Psoas muscle (tissue), 7 donors: ENCODE measurements at regions not wholly inside any gene's neighbourhood (a gene's known extent, or its start where the extent isn't known, plus 50 kb on each side); places are given as distances from the start of the nearest gene placed in this dataset.

Source experiments
- ATAC-seq, 4 donors: fragments of 200-7000 bp; cut with Tn5 transposase; one replicate each; pipeline ENCODE4 v1.9.1; 2020; ENCODE audit warnings: moderate library complexity in 3 of 4, mild to moderate bottlenecking in 2 of 4
- DNase-seq, 2 donors: peaks; one replicate each; pipeline ENCODE4 v3.0.0-alpha.2; 2020
- H3K27ac ChIP-seq: fragments of 200-600 bp; one replicate; pipeline ENCODE4 v1.8.0; 2022
- H3K27me3 ChIP-seq, 3 donors: fragments of 200-600 bp in 1 of 3; one replicate each; pipeline versions ENCODE4 v1.6.1 to v1.8.0; 2013 to 2022; ENCODE audit warnings: low read length in 2 of 3, mild to moderate bottlenecking in 2 of 3, moderate library complexity in 1 of 3; ENCODE audit not compliant: insufficient read depth in 3 of 3
- H3K36me3 ChIP-seq, 2 donors: fragments of 200-600 bp in 1 of 2; one replicate each; pipeline versions ENCODE4 v1.6.1 to v1.8.0; 2013 to 2022; ENCODE audit warnings: low read depth in 1 of 2, mild to moderate bottlenecking in 1 of 2, moderate library complexity in 1 of 2; ENCODE audit not compliant: insufficient read depth in 1 of 2
- H3K4me1 ChIP-seq: fragments of 200-600 bp; one replicate; pipeline ENCODE4 v1.8.0; 2022
- H3K4me3 ChIP-seq: fragments of 200-600 bp; one replicate; pipeline ENCODE4 v1.8.0; 2022; ENCODE audit warnings: mild to moderate bottlenecking
- H3K9me3 ChIP-seq: fragments of 200-600 bp; one replicate; pipeline ENCODE4 v1.8.0; 2022
- WGBS, 3 donors: extraction: QIAGEN DNeasy Blood & Tissue Kit; methylation state at CpG; one replicate each; pipeline versions ENCODE4 v1.1.6 to v1.1.7; 2013; 5-methylcytosine and 5-hydroxymethylcytosine counted together
- intact Hi-C, 2 donors: fragments of 100-400 bp; cut with DNase I; formaldehyde crosslinking; loops; one replicate each; pipeline versions ENCODE4 v1.11.0 to v1.14.2; 2022
- TF ChIP-seq, protein P1 (sequence below): fragments of 200-600 bp; IDR thresholded peaks from one replicate; pipeline ENCODE4 v1.8.0; 2022; ENCODE audit warnings: antibody characterized with exemption
- donor health status: healthy with polysubstance abuse.
- donor health status: DM: no; HTN: no; CAD: no; lungs with moderate emphysema.
- donor health status: Bipolar disorder and iron deficiency.
- donor health status: healthy.
- donor health status: DM: yes; HTN: yes; CAD: no.
- donor health status: DM: no; HTN: no; CAD: no.
- donor health status: DM: yes; HTN: yes; CAD: no.

DNA sequence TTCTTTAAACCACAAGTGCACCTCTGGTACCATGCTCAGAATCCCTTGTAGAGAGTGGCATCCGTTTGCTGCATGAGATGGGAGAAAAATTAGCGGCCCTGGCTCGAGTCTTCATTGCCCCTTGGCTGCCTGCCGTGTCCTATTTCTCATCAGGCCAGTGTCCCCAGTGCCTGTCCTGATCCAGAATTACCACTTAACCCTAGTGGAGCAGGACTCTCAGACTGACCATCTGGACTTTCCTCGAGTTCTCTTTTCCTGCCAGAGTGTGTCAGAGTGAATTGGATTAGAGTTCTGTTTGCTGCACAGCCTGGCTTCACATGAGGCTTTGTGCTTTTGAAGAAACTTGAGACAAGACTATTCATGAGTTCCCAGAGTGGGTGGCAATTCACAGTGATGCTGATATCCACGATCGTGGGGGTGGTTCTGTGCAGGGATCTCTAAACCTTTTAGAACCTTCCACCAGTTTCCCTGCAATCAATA, 92.6 kb downstream of the C9orf152 start:
- ATAC-seq = peak; percentile 76 to 90 (median 84)
- Histone ChIP-seq H3K4me1 (peaks cover 29% of the 10 kb centered on the region), H3K4me3 (no peak overlapping the region), H3K27me3 (no peaks in the 10 kb centered on the region), H3K36me3 (no peaks in the 10 kb centered on the region), H3K27ac (peak overlapping the region; percentile 14), H3K9me3 (no peaks in the 10 kb centered on the region)
- intact Hi-C loops = no loop called here
- DNase-seq = peak; percentile 45 to 65
- TF ChIP-seq, protein P1, sequence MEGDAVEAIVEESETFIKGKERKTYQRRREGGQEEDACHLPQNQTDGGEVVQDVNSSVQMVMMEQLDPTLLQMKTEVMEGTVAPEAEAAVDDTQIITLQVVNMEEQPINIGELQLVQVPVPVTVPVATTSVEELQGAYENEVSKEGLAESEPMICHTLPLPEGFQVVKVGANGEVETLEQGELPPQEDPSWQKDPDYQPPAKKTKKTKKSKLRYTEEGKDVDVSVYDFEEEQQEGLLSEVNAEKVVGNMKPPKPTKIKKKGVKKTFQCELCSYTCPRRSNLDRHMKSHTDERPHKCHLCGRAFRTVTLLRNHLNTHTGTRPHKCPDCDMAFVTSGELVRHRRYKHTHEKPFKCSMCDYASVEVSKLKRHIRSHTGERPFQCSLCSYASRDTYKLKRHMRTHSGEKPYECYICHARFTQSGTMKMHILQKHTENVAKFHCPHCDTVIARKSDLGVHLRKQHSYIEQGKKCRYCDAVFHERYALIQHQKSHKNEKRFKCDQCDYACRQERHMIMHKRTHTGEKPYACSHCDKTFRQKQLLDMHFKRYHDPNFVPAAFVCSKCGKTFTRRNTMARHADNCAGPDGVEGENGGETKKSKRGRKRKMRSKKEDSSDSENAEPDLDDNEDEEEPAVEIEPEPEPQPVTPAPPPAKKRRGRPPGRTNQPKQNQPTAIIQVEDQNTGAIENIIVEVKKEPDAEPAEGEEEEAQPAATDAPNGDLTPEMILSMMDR = no peak
- WGBS, 3 donors = 2 to 8% (median 7%) methylated on average over 7 of the region's 7 CpGs

DNA sequence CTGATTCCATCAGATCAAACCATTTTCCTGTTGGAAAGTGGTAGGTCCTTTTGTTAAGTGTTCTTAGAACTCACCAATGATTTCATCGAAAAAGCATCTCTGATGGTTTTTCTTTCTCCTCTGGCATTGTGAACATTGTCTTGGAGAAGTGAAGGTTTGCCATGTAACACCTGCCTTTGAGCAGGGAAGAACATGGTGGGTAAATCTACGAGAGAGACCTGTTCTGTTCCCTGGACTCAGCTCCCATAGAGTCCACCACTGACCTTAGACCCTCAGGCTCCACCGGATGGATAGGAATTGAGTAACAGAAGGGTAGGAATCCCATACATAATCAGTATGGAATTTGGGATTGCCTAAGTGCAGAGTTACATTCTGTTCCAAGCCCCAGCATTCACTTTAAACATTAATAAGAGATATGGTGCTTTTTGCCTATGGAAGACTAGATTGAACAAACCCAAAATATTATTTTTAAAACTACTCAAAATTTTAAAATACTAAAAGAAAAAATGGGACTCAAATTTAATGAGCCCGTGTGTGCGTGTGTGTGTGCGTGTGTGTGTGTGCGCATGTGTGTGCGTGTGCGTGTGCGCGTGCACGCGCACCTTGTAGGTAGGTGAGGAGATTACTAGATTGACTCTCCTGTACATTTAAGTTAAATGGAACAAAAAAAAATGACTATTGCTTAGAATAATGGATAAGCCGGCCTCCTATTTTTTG, 92.0 kb downstream of the C9orf152 start:
- H3K4me1 ChIP-seq = peaks cover 29% of the 10 kb centered on the region
- DNase-seq = no peak
- H3K36me3 ChIP-seq = no peaks in the 10 kb centered on the region
- TF ChIP-seq, protein P1 = no peak
- 71 to 84% (median 82%) methylated on average over 14 of the region's 14 CpGs for WGBS, 3 donors
- no peaks in the 10 kb centered on the region for H3K9me3 ChIP-seq
- peak overlapping the region; percentile 14 for H3K27ac ChIP-seq
- intact Hi-C loops = no loop called here
- no peaks in the 10 kb centered on the region for H3K27me3 ChIP-seq
- no peak overlapping the region for H3K4me3 ChIP-seq
- ATAC-seq = peak; percentile 28 to 46 (median 35)

DNA sequence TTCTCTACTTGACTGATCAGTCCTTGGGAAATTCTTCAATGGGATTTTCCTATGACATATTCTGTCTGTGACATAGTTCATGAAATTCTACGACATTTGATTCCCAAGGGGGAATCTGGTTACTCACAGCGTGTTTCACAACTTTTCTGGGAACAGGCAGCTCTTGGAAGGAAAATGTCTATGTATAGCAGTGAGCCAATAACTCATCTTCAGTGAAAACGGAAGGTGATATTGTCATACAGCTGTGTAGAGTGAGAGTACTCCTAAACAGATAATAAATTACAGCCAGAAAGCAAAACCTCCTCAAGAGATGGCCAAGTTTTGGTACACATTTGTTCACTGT, 91.4 kb downstream of the C9orf152 start:
- DNase-seq (no peak), ATAC-seq (peak; percentile 87 to 92 (median 88))
- intact Hi-C loops = no loop called here
- TF ChIP-seq, protein P1 = no peak
- Histone ChIP-seq H3K4me1 (peaks cover 29% of the 10 kb centered on the region), H3K27me3 (no peaks in the 10 kb centered on the region), H3K4me3 (no peak overlapping the region), H3K27ac (peak overlapping the region; percentile 50), H3K9me3 (no peaks in the 10 kb centered on the region), H3K36me3 (no peaks in the 10 kb centered on the region)
- 4 to 9% (median 5%) methylated on average over 3 of the region's 3 CpGs for WGBS, 3 donors

DNA sequence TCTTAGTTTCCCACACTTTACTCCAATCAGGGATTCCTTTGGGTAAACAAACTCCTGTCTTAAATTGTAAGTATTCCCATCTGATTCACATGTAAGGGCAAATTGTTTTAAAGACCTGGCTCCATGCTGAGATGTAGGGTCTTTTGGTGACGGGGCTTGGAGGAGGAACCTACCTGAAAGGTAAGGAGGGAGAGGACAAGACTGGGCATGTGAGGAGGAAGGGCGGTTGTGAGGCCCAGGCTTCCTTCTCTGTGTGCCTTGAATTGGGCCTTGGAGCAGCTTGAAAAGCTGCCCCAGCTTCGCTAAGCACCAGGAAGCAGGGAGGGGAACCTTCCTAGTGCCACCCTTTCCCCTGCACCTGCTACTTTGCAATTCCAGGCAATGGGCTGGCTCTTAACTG, 86.8 kb downstream of the C9orf152 start:
- TF ChIP-seq, protein P1 = no peak
- Histone ChIP-seq H3K4me3 (no peak overlapping the region), H3K27ac (no peak overlapping the region), H3K36me3 (no peaks in the 10 kb centered on the region), H3K27me3 (no peaks in the 10 kb centered on the region), H3K9me3 (no peaks in the 10 kb centered on the region), H3K4me1 (peaks cover 25% of the 10 kb centered on the region)
- intact Hi-C loops = no loop called here
- DNase-seq (no peak), ATAC-seq (no peak)
- WGBS, 3 donors = 85 to 95% (median 89%) methylated on average over 3 of the region's 3 CpGs
